Sigmoid colon (tissue), 4 donors: ENCODE measurements at regions not wholly inside any gene's neighbourhood (a gene's known extent, or its start where the extent isn't known, plus 50 kb on each side); places are given as distances from the start of the nearest gene placed in this dataset.

ENCODE experiments used
- EP300 ChIP-seq, 4 donors: sonication (generic); formaldehyde crosslinking; IDR thresholded peaks; one replicate each; pipeline ENCODE4 v1.6.1; 2017; ENCODE audit warnings: antibody characterized with exemption in 4 of 4
- POLR2A ChIP-seq, 2 donors: fragments of 450-650 bp; IDR thresholded peaks; one replicate each; pipeline ENCODE4 v1.6.1; 2016; ENCODE audit warnings: antibody characterized with exemption in 2 of 2, mild to moderate bottlenecking in 2 of 2, moderate library complexity in 2 of 2
- POLR2AphosphoS5 ChIP-seq, 4 donors: sonication (generic); formaldehyde crosslinking; IDR thresholded peaks; one replicate each; pipeline ENCODE4 v1.6.1; 2017; ENCODE audit warnings: antibody characterized with exemption in 4 of 4
- TF ChIP-seq, protein P1 (sequence below), 4 experiments: fragments of 450-650 bp in 3 of 4; fragments of 200-600 bp in 1 of 4; IDR thresholded peaks; one replicate each; pipeline ENCODE4 v1.5.1; 2016 to 2019; ENCODE audit warnings: antibody characterized with exemption in 4 of 4, mild to moderate bottlenecking in 3 of 4, moderate library complexity in 2 of 4

DNA sequence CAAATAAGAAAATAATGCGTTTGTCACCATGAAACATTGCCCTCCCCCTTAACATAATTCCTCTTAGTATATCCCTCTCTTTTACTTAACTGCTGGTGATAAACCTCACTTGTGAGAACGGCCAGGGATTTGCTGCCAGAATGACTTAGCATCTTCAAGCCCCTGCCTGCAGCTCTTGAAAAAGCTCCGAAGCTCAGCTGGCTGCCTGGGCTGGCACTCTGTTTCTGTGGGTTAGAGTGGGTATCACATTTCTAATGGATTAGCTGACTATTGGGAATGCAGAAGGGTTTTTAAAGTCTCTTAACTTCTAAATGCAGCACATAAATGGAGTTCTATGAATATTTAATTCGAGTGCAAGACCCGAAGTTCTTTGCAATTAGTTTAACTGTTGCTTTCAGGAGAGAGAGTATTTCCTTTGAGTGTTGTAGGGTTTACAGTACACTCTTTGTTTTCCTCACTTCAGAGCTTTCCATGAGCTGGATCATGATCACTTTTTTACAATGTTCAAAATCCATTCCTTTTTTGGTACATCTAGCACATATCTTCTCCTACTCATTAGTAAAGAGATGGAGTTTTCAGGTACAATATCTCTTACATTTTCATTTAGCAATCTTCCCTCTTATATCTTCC lies 124.7 kb upstream of the RBMS3 start:
- TF ChIP-seq, protein P1, sequence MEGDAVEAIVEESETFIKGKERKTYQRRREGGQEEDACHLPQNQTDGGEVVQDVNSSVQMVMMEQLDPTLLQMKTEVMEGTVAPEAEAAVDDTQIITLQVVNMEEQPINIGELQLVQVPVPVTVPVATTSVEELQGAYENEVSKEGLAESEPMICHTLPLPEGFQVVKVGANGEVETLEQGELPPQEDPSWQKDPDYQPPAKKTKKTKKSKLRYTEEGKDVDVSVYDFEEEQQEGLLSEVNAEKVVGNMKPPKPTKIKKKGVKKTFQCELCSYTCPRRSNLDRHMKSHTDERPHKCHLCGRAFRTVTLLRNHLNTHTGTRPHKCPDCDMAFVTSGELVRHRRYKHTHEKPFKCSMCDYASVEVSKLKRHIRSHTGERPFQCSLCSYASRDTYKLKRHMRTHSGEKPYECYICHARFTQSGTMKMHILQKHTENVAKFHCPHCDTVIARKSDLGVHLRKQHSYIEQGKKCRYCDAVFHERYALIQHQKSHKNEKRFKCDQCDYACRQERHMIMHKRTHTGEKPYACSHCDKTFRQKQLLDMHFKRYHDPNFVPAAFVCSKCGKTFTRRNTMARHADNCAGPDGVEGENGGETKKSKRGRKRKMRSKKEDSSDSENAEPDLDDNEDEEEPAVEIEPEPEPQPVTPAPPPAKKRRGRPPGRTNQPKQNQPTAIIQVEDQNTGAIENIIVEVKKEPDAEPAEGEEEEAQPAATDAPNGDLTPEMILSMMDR (IDR thresholded peaks at IDR 0.05), result no peak
- no peak for TF ChIP-seq POLR2AphosphoS5 (IDR thresholded peaks at IDR 0.05)
- TF ChIP-seq POLR2A (IDR thresholded peaks at IDR 0.05), result no peak
- no peak for TF ChIP-seq EP300 (IDR thresholded peaks at IDR 0.05)
